COLO668 (cell line): ENCODE measurements at regions not wholly inside any gene's neighbourhood (a gene's known extent, or its start where the extent isn't known, plus 50 kb on each side); places are given as distances from the start of the nearest gene placed in this dataset.

ENCODE experiments used
- DNase-seq: peaks from one replicate; lab custom pipeline; 2025; ENCODE audit not compliant: unreplicated experiment; lab: John Stamatoyannopoulos, UW

- no peak for DNase-seq
These were observed 215.8 kb downstream of the KCNS3 start for GRCh38 chr2:18094277-18094676.

- DNase-seq: no peak
These were observed 214.7 kb downstream of the KCNS3 start for GRCh38 chr2:18093196-18093595.

- DNase-seq: no peak
These were observed 214.3 kb downstream of the KCNS3 start for GRCh38 chr2:18092760-18093159.

GRCh38 chr2:18085593-18085992, 207.1 kb downstream of the KCNS3 start:
- no peak for DNase-seq

- DNase-seq: no peak
These were observed 205.9 kb downstream of the KCNS3 start for GRCh38 chr2:18084376-18084775.

GRCh38 chr2:18083806-18084205, 205.3 kb downstream of the KCNS3 start:
- DNase-seq: no peak

GRCh38 chr2:18078216-18078615, 199.7 kb downstream of the KCNS3 start:
- no peak for DNase-seq

GRCh38 chr2:18077704-18078103, 199.2 kb downstream of the KCNS3 start:
- no peak for DNase-seq

GRCh38 chr2:18077231-18077630, 198.8 kb downstream of the KCNS3 start:
- DNase-seq: no peak

GRCh38 chr2:18074476-18074875, 196.0 kb downstream of the KCNS3 start:
- DNase-seq: no peak

- DNase-seq: no peak
These were observed 195.1 kb downstream of the KCNS3 start for GRCh38 chr2:18073601-18074000.

- DNase-seq: no peak
These were observed 189.3 kb downstream of the KCNS3 start for GRCh38 chr2:18067588-18068384.

- DNase-seq: no peak
These were observed 188.4 kb downstream of the KCNS3 start for GRCh38 chr2:18066894-18067293.

GRCh38 chr2:18066066-18066465, 187.6 kb downstream of the KCNS3 start:
- DNase-seq: no peak

- DNase-seq: no peak
These were observed 186.8 kb downstream of the KCNS3 start for GRCh38 chr2:18065249-18065648.

GRCh38 chr2:18063826-18064470, 185.5 kb downstream of the KCNS3 start:
- no peak for DNase-seq

GRCh38 chr2:18062892-18063291, 184.4 kb downstream of the KCNS3 start:
- DNase-seq: no peak

- no peak for DNase-seq
These were observed 183.2 kb downstream of the KCNS3 start for GRCh38 chr2:18061717-18062116.

GRCh38 chr2:18057657-18058056, 179.2 kb downstream of the KCNS3 start:
- DNase-seq: no peak

- DNase-seq: no peak
These were observed 176.8 kb downstream of the KCNS3 start for GRCh38 chr2:18055290-18055689.

- no peak for DNase-seq
These were observed 171.5 kb downstream of the KCNS3 start for GRCh38 chr2:18050001-18050400.

GRCh38 chr2:18049325-18049724, 170.9 kb downstream of the KCNS3 start:
- no peak for DNase-seq
